ENCODE measurements at regions not wholly inside any gene's neighbourhood (a gene's known extent, or its start where the extent isn't known, plus 50 kb on each side); places are given as distances from the start of the nearest gene placed in this dataset.

DNA sequence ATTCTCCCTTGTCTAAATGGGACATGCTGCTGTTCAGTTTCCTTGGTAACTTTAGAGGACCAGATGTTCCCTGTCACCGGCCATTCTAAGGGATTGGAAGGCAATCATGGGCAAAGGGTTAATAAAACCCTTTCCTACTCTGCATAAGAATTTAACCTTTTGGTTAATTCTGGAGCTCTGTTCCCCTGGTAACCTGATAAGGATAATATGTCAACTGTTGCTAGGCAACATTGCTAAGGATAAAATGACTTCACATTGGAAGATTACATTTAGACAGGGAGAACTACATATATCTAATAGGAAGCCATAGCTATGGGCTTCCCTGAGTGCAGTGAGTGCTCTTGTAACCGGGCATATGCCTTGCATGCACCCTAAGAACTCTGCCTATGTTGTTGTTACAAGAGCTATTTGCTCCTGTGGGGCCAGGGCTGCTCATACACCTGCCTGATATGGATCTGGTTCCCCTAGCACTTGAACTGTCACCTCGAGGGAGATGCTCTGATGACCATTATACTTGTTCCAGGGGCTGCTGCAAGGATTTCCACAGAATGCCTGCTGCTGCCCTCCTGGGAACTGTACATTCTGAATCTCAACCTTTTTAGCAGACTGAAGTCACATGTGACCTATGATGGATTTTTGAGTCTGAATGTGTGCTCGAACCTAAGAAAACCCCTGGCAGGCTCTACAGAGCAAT lies 326.3 kb upstream of the PDZRN3 start:
- Histone ChIP-seq H3K4me1 (ENCODE audit: control insufficient read depth in 1 of 2, insufficient read depth in 2 of 2, low read length in 2 of 2) (peaks cover 0 to 5% of the 10 kb centered on the region in 2 experiments), H3K4ac (ENCODE audit: low read depth, low read length) (no peak overlapping the region), H3K23ac (ENCODE audit: low read length) (no peak overlapping the region), H2BK5ac (ENCODE audit: low read depth, low read length, poor library complexity) (no peak overlapping the region), H3K4me2 (ENCODE audit: low read length) (no peak overlapping the region), H2AFZ (ENCODE audit: insufficient read depth, low read length, poor library complexity) (no peak overlapping the region), H3K9me3 (ENCODE audit: insufficient read depth, low read depth, low read length) (no peaks in the 10 kb centered on the region), H3K18ac (ENCODE audit: low read length) (no peak overlapping the region), H4K8ac (ENCODE audit: low read depth, low read length) (no peak overlapping the region), H3K79me2 (ENCODE audit: control insufficient read depth, insufficient read depth, low read length, poor library complexity) (no peaks in the 10 kb centered on the region), H3K36me3 (ENCODE audit: control insufficient read depth in 1 of 2, insufficient read depth in 2 of 2, low read length in 2 of 2) (no peaks in the 10 kb centered on the region), H2BK12ac (ENCODE audit: low read length) (no peak overlapping the region), H2AK5ac (ENCODE audit: low read length) (no peak overlapping the region), H3K27ac (ENCODE audit: low read depth, low read length) (no peak overlapping the region), H3K9ac (ENCODE audit: low read length) (no peak overlapping the region), H3K14ac (ENCODE audit: low read length) (no peak overlapping the region), H3K4me3 (ENCODE audit: low read depth, low read length) (no peak overlapping the region), H2BK120ac (ENCODE audit: insufficient read depth, low read length, poor library complexity) (no peak overlapping the region), H3K79me1 (ENCODE audit: low read length) (no peaks in the 10 kb centered on the region), H4K12ac (ENCODE audit: low read depth, low read length) (no peak overlapping the region), H4K91ac (ENCODE audit: low read depth, low read length) (no peak overlapping the region), H3K27me3 (ENCODE audit: insufficient read depth, low read length) (no peaks in the 10 kb centered on the region)
- no peak for DNase-seq
- WGBS (ENCODE audit: extremely low coverage, insufficient coverage, insufficient read length) = no CpG with 5 or more reads among the region's 4 CpGs

GRCh38 chr3:73945541-73945940 lies 320.8 kb upstream of the PDZRN3 start:
- H4K91ac ChIP-seq (ENCODE audit: low read depth, low read length) = no peak overlapping the region
- no peak overlapping the region for H2BK12ac ChIP-seq (ENCODE audit: low read length)

GRCh38 chr3:73939985-73940384 lies 315.2 kb upstream of the PDZRN3 start:
- H3K9me3 ChIP-seq (ENCODE audit: insufficient read depth, low read depth, low read length) = no peaks in the 10 kb centered on the region
- DNase-seq = no peak
- H2BK5ac ChIP-seq (ENCODE audit: low read depth, low read length, poor library complexity) = no peak overlapping the region
- H3K79me2 ChIP-seq (ENCODE audit: control insufficient read depth, insufficient read depth, low read length, poor library complexity) = no peaks in the 10 kb centered on the region
- H3K36me3 ChIP-seq (ENCODE audit: control insufficient read depth in 1 of 2, insufficient read depth in 2 of 2, low read length in 2 of 2) = no peaks in the 10 kb centered on the region
- no peak overlapping the region for H2AK5ac ChIP-seq (ENCODE audit: low read length)
- no peak overlapping the region for H3K4ac ChIP-seq (ENCODE audit: low read depth, low read length)
- H3K4me3 ChIP-seq (ENCODE audit: low read depth, low read length) = no peak overlapping the region
- H3K18ac ChIP-seq (ENCODE audit: low read length) = no peak overlapping the region
- H3K27me3 ChIP-seq (ENCODE audit: insufficient read depth, low read length) = no peaks in the 10 kb centered on the region
- no peaks in the 10 kb centered on the region for H3K79me1 ChIP-seq (ENCODE audit: low read length)
- H2BK120ac ChIP-seq (ENCODE audit: insufficient read depth, low read length, poor library complexity) = no peak overlapping the region
- H2AFZ ChIP-seq (ENCODE audit: insufficient read depth, low read length, poor library complexity) = no peak overlapping the region
- H3K4me2 ChIP-seq (ENCODE audit: low read length) = no peak overlapping the region
- no peak overlapping the region for H3K27ac ChIP-seq (ENCODE audit: low read depth, low read length)
- H3K9ac ChIP-seq (ENCODE audit: low read length) = no peak overlapping the region
- H3K23ac ChIP-seq (ENCODE audit: low read length) = no peak overlapping the region
- H3K14ac ChIP-seq (ENCODE audit: low read length) = no peak overlapping the region
- no peak overlapping the region for H4K91ac ChIP-seq (ENCODE audit: low read depth, low read length)
- no peak overlapping the region for H4K8ac ChIP-seq (ENCODE audit: low read depth, low read length)
- no peak overlapping the region for H4K12ac ChIP-seq (ENCODE audit: low read depth, low read length)
- no peak overlapping the region for H2BK12ac ChIP-seq (ENCODE audit: low read length)
- H3K4me1 ChIP-seq (ENCODE audit: control insufficient read depth in 1 of 2, insufficient read depth in 2 of 2, low read length in 2 of 2) = no peaks in the 10 kb centered on the region

More at GRCh38 chr3:73945541-73945940, 320.8 kb upstream of the PDZRN3 start:
- H3K36me3 ChIP-seq (ENCODE audit: control insufficient read depth in 1 of 2, insufficient read depth in 2 of 2, low read length in 2 of 2) = no peaks in the 10 kb centered on the region
- H3K23ac ChIP-seq (ENCODE audit: low read length) = no peak overlapping the region
- H2BK5ac ChIP-seq (ENCODE audit: low read depth, low read length, poor library complexity) = no peak overlapping the region
- no peaks in the 10 kb centered on the region for H3K4me1 ChIP-seq (ENCODE audit: control insufficient read depth in 1 of 2, insufficient read depth in 2 of 2, low read length in 2 of 2)
- no peak overlapping the region for H3K9ac ChIP-seq (ENCODE audit: low read length)
- no peak overlapping the region for H2AK5ac ChIP-seq (ENCODE audit: low read length)
- no peaks in the 10 kb centered on the region for H3K79me2 ChIP-seq (ENCODE audit: control insufficient read depth, insufficient read depth, low read length, poor library complexity)
- no peak overlapping the region for H3K18ac ChIP-seq (ENCODE audit: low read length)
- H4K8ac ChIP-seq (ENCODE audit: low read depth, low read length) = no peak overlapping the region
- H4K12ac ChIP-seq (ENCODE audit: low read depth, low read length) = no peak overlapping the region
- H2BK120ac ChIP-seq (ENCODE audit: insufficient read depth, low read length, poor library complexity) = no peak overlapping the region
- no peak overlapping the region for H2AFZ ChIP-seq (ENCODE audit: insufficient read depth, low read length, poor library complexity)
- H3K4ac ChIP-seq (ENCODE audit: low read depth, low read length) = no peak overlapping the region
- no peak for DNase-seq
- no peaks in the 10 kb centered on the region for H3K79me1 ChIP-seq (ENCODE audit: low read length)
- no peak overlapping the region for H3K14ac ChIP-seq (ENCODE audit: low read length)
- WGBS (ENCODE audit: extremely low coverage, insufficient coverage, insufficient read length) = no CpG with 5 or more reads among the region's 4 CpGs
- H3K27me3 ChIP-seq (ENCODE audit: insufficient read depth, low read length) = no peaks in the 10 kb centered on the region
- no peak overlapping the region for H3K4me2 ChIP-seq (ENCODE audit: low read length)
- no peak overlapping the region for H3K27ac ChIP-seq (ENCODE audit: low read depth, low read length)
- H3K9me3 ChIP-seq (ENCODE audit: insufficient read depth, low read depth, low read length) = no peaks in the 10 kb centered on the region
- H3K4me3 ChIP-seq (ENCODE audit: low read depth, low read length) = no peak overlapping the region

DNA sequence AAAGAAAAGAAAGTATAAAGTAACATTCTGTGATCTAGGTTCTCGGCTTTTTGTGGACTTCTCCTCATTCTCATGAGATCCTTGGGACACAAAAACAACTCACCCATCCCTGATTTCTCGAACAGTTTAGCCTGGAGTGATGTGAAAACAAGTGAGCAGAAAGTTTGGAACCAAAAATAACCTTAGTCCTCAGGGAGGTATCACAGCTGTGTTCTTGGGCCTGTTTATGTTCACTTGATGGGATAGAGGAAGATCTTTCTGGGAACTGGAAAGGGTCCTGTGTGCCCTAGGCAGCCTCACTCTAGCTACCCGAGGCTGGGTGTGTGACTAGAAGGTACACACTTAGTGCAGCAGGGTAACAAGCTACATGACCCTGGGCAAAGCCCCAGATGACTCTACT lies 308.8 kb upstream of the PDZRN3 start:
- no peak overlapping the region for H3K4me3 ChIP-seq (ENCODE audit: low read depth, low read length)
- no peaks in the 10 kb centered on the region for H3K79me1 ChIP-seq (ENCODE audit: low read length)
- H2AFZ ChIP-seq (ENCODE audit: insufficient read depth, low read length, poor library complexity) = no peak overlapping the region
- H3K9me3 ChIP-seq (ENCODE audit: insufficient read depth, low read depth, low read length) = no peaks in the 10 kb centered on the region
- H3K27ac ChIP-seq (ENCODE audit: low read depth, low read length) = no peak overlapping the region
- H2BK12ac ChIP-seq (ENCODE audit: low read length) = no peak overlapping the region
- no peak overlapping the region for H3K9ac ChIP-seq (ENCODE audit: low read length)
- no peaks in the 10 kb centered on the region for H3K79me2 ChIP-seq (ENCODE audit: control insufficient read depth, insufficient read depth, low read length, poor library complexity)
- no peak overlapping the region for H4K8ac ChIP-seq (ENCODE audit: low read depth, low read length)
- H3K36me3 ChIP-seq (ENCODE audit: control insufficient read depth in 1 of 2, insufficient read depth in 2 of 2, low read length in 2 of 2) = no peaks in the 10 kb centered on the region
- no peak overlapping the region for H4K12ac ChIP-seq (ENCODE audit: low read depth, low read length)
- no peaks in the 10 kb centered on the region for H3K4me1 ChIP-seq (ENCODE audit: control insufficient read depth in 1 of 2, insufficient read depth in 2 of 2, low read length in 2 of 2)
- no peak overlapping the region for H3K18ac ChIP-seq (ENCODE audit: low read length)
- no peaks in the 10 kb centered on the region for H3K27me3 ChIP-seq (ENCODE audit: insufficient read depth, low read length)
- no peak overlapping the region for H3K23ac ChIP-seq (ENCODE audit: low read length)
- H3K4ac ChIP-seq (ENCODE audit: low read depth, low read length) = no peak overlapping the region
- H2BK120ac ChIP-seq (ENCODE audit: insufficient read depth, low read length, poor library complexity) = no peak overlapping the region
- no peak overlapping the region for H4K91ac ChIP-seq (ENCODE audit: low read depth, low read length)
- DNase-seq = no peak
- no peak overlapping the region for H3K14ac ChIP-seq (ENCODE audit: low read length)
- H2AK5ac ChIP-seq (ENCODE audit: low read length) = no peak overlapping the region
- no peak overlapping the region for H2BK5ac ChIP-seq (ENCODE audit: low read depth, low read length, poor library complexity)
- no CpG with 5 or more reads among the region's 3 CpGs for WGBS (ENCODE audit: extremely low coverage, insufficient coverage, insufficient read length)
- no peak overlapping the region for H3K4me2 ChIP-seq (ENCODE audit: low read length)

Data from trophoblast cell (in vitro differentiated cells and primary cell).